H1 (cell line): ENCODE measurements at regions not wholly inside any gene's neighbourhood (a gene's known extent, or its start where the extent isn't known, plus 50 kb on each side); places are given as distances from the start of the nearest gene placed in this dataset.

Source experiments
- CTCF ChIA-PET: fragments of 300-600 bp; sonication (Branson Sonifier 250); formaldehyde crosslinking; loops from one replicate; lab custom pipeline; 2021; ENCODE audit not compliant: partially characterized antibody; lab: Charles Lee
- POLR2A ChIA-PET: fragments of 300-600 bp; sonication (Branson Sonifier 250); formaldehyde crosslinking; loops from one replicate; lab custom pipeline; 2021; ENCODE audit warnings: inconsistent platforms; ENCODE audit not compliant: partially characterized antibody; lab: Charles Lee
- DNase-seq, 2 experiments: peaks; one replicate each; pipeline versions ENCODE4 v3.0.0 to v3.0.0-alpha.2; 2010 to 2022; ENCODE audit warnings: low spot score in 2 of 2, low read depth in 1 of 2, mixed read lengths in 1 of 2
- FAIRE-seq: peaks from 2 replicates; lab custom pipeline; 2011; peaks lifted over from hg19 to GRCh38; lab: Jason Lieb, UNC
- H2AFZ ChIP-seq: 2 replicates; pipeline ENCODE4 v1.8.1; 2012; ENCODE audit warnings: low read length, inconsistent platforms
- H2AK5ac ChIP-seq: 2 replicates; pipeline ENCODE4 v1.6.1; 2013; ENCODE audit warnings: low read depth, low read length
- H2BK120ac ChIP-seq: replicated peaks from 2 replicates; pipeline ENCODE3; 2013; ENCODE audit warnings: low read depth, low read length, inconsistent platforms
- H2BK12ac ChIP-seq: 2 replicates; pipeline ENCODE4 v1.6.1; 2013; ENCODE audit warnings: low read depth, low read length
- H2BK15ac ChIP-seq: 2 replicates; pipeline ENCODE4 v1.6.1; 2013; ENCODE audit warnings: low read length
- H2BK20ac ChIP-seq: 2 replicates; pipeline ENCODE4 v1.6.1; 2013; ENCODE audit warnings: low read length
- H2BK5ac ChIP-seq: 2 replicates; pipeline ENCODE4 v1.6.1; 2013; ENCODE audit warnings: low read depth, low read length
- H3K14ac ChIP-seq: 2 replicates; pipeline ENCODE4 v1.6.1; 2013; ENCODE audit warnings: inconsistent platforms; ENCODE audit not compliant: insufficient read length
- H3K18ac ChIP-seq: 2 replicates; pipeline ENCODE4 v1.6.1; 2013; ENCODE audit warnings: low read length; ENCODE audit errors: extremely low read depth
- H3K23ac ChIP-seq: 2 replicates; pipeline ENCODE4 v1.6.1; 2013; ENCODE audit warnings: inconsistent platforms; ENCODE audit not compliant: insufficient read length
- H3K23me2 ChIP-seq: 2 replicates; pipeline ENCODE4 v1.6.1; 2013; ENCODE audit warnings: low read depth, low read length
- H3K27ac ChIP-seq: 2 replicates; pipeline ENCODE4 v1.6.1; 2011; ENCODE audit warnings: low read depth, low read length, inconsistent platforms
- H3K27me3 ChIP-seq, 4 experiments: replicated peaks in 1 of 4; 1 replicate in 1 of 4; 2 replicates in 3 of 4; pipeline versions ENCODE4 v1.6.1 to v1.8.1; 2011 to 2013; ENCODE audit warnings: low read length in 3 of 4, mild to moderate bottlenecking in 3 of 4, inconsistent platforms in 2 of 4, mixed read lengths in 2 of 4, moderate library complexity in 1 of 4; ENCODE audit not compliant: control insufficient read depth in 3 of 4, insufficient read depth in 3 of 4; ENCODE audit errors: extremely low read depth in 1 of 4
- H3K36me3 ChIP-seq, 4 experiments: 2 replicates each; pipeline versions ENCODE4 v1.6.1 to v1.8.1; 2011 to 2013; ENCODE audit warnings: mild to moderate bottlenecking in 4 of 4, low read length in 3 of 4, moderate library complexity in 2 of 4, control low read depth in 1 of 4, inconsistent platforms in 1 of 4; ENCODE audit not compliant: insufficient read depth in 4 of 4, control insufficient read depth in 2 of 4
- H3K4ac ChIP-seq: replicated peaks from 2 replicates; pipeline ENCODE3; 2013; ENCODE audit warnings: low read length, low read depth, mixed read lengths, inconsistent platforms; ENCODE audit not compliant: insufficient read length
- H3K4me1 ChIP-seq, 4 experiments: replicated peaks in 1 of 4; 1 replicate in 1 of 4; 2 replicates in 3 of 4; pipeline versions ENCODE4 v1.6.1 to v1.8.1; 2011 to 2013; ENCODE audit warnings: low read length in 3 of 4, inconsistent platforms in 2 of 4, mixed read lengths in 1 of 4; ENCODE audit not compliant: insufficient read depth in 4 of 4, control insufficient read depth in 3 of 4
- H3K4me2 ChIP-seq, 2 experiments: 2 replicates each; pipeline versions ENCODE4 v1.6.1 to v1.8.1; 2011 to 2013; ENCODE audit warnings: low read depth in 2 of 2, low read length in 2 of 2, control low read depth in 1 of 2, inconsistent platforms in 1 of 2, mild to moderate bottlenecking in 1 of 2; ENCODE audit not compliant: insufficient read depth in 1 of 2
- H3K4me3 ChIP-seq, 4 experiments: fragments of 200-600, 300-600 bp in 1 of 4; sonication (generic), shearing (Covaris generic), sonication (Bioruptor Twin) in 1 of 4; 2 replicates each; pipeline versions ENCODE4 v1.5.1 to v1.8.1; 2011 to 2016; ENCODE audit warnings: low read length in 4 of 4, low read depth in 3 of 4, control low read depth in 2 of 4, inconsistent platforms in 2 of 4, mild to moderate bottlenecking in 2 of 4, mixed read lengths in 1 of 4, moderate library complexity in 1 of 4; ENCODE audit not compliant: insufficient read depth in 2 of 4; ENCODE audit errors: extremely low read depth in 1 of 4
- H3K56ac ChIP-seq: replicated peaks from 2 replicates; pipeline ENCODE3; 2013; ENCODE audit warnings: low read depth, mild to moderate bottlenecking, mixed read lengths, low read length, inconsistent platforms; ENCODE audit not compliant: insufficient read length
- H3K79me1 ChIP-seq: 2 replicates; pipeline ENCODE4 v1.6.1; 2013; ENCODE audit warnings: low read depth, low read length, control low read depth
- H3K79me2 ChIP-seq, 2 experiments: 2 replicates each; pipeline versions ENCODE4 v1.6.1 to v1.8.1; 2012 to 2013; ENCODE audit warnings: low read length in 2 of 2, mild to moderate bottlenecking in 2 of 2, inconsistent platforms in 1 of 2; ENCODE audit not compliant: insufficient read depth in 2 of 2, control insufficient read depth in 1 of 2
- H3K9ac ChIP-seq, 4 experiments: replicated peaks in 1 of 4; 1 replicate in 1 of 4; 2 replicates in 3 of 4; pipeline versions ENCODE4 v1.6.1 to v1.8.1; 2011 to 2013; ENCODE audit warnings: low read depth in 3 of 4, low read length in 3 of 4, control low read depth in 2 of 4, mild to moderate bottlenecking in 2 of 4, moderate library complexity in 2 of 4, inconsistent platforms in 1 of 4; ENCODE audit errors: extremely low read depth in 1 of 4
- H3K9me3 ChIP-seq, 2 experiments: 2 replicates each; pipeline versions ENCODE4 v1.6.1 to v1.8.1; 2012 to 2013; ENCODE audit warnings: mild to moderate bottlenecking in 2 of 2, moderate library complexity in 2 of 2, control low read depth in 1 of 2, inconsistent platforms in 1 of 2, low read depth in 1 of 2, low read length in 1 of 2, mixed read lengths in 1 of 2; ENCODE audit not compliant: insufficient read depth in 2 of 2
- H4K20me1 ChIP-seq, 2 experiments: replicated peaks in 1 of 2; 2 replicates each; pipeline versions ENCODE3 to v1.8.1; 2011 to 2013; ENCODE audit warnings: inconsistent platforms in 2 of 2, low read length in 2 of 2, mild to moderate bottlenecking in 1 of 2; ENCODE audit not compliant: insufficient read depth in 2 of 2, control insufficient read depth in 1 of 2
- H4K5ac ChIP-seq: 2 replicates; pipeline ENCODE4 v1.6.1; 2013; ENCODE audit warnings: low read length, low read depth, mixed read lengths, inconsistent platforms; ENCODE audit not compliant: insufficient read length
- H4K8ac ChIP-seq: 2 replicates; pipeline ENCODE4 v1.8.0; 2013; ENCODE audit warnings: mild to moderate bottlenecking, moderate library complexity, low read length, inconsistent platforms; ENCODE audit not compliant: insufficient read depth; ENCODE audit errors: extremely low read depth
- H4K91ac ChIP-seq: replicated peaks from 2 replicates; pipeline ENCODE3; 2013; ENCODE audit warnings: low read length, mixed read lengths, inconsistent platforms; ENCODE audit not compliant: insufficient read length
- BACH1 ChIP-seq: IDR thresholded peaks from 2 replicates; pipeline ENCODE4 v1.6.1; 2012; ENCODE audit warnings: low read length, improper control_type of control experiment
- BCL11A ChIP-seq, 2 experiments: IDR thresholded peaks; one replicate each; pipeline ENCODE4 v1.6.1; 2011; ENCODE audit warnings: low read depth in 2 of 2, low read length in 2 of 2, mild to moderate bottlenecking in 2 of 2
- CHD2 ChIP-seq: IDR thresholded peaks from 2 replicates; pipeline ENCODE4 v1.6.1; 2012; ENCODE audit warnings: low read length, improper control_type of control experiment
- CREB1 ChIP-seq: IDR thresholded peaks from 2 replicates; pipeline ENCODE4 v1.6.1; 2012; ENCODE audit warnings: inconsistent platforms
- HDAC2 ChIP-seq, 2 experiments: fragments of 300-600 bp in 1 of 2; sonication (generic) in 1 of 2; IDR thresholded peaks; 2 replicates each; pipeline ENCODE4 v1.6.1; 2011 to 2012; ENCODE audit warnings: low read depth in 2 of 2, low read length in 2 of 2, mild to moderate bottlenecking in 2 of 2, moderate library complexity in 2 of 2, borderline replicate concordance in 1 of 2, inconsistent platforms in 1 of 2
- JUN ChIP-seq: IDR thresholded peaks from 2 replicates; pipeline ENCODE4 v1.6.1; 2011; ENCODE audit warnings: low read depth, mild to moderate bottlenecking, improper control_type of control experiment, low read length
- POU5F1 ChIP-seq: IDR thresholded peaks from 2 replicates; pipeline ENCODE4 v1.6.1; 2011; ENCODE audit warnings: low read depth, mild to moderate bottlenecking, low read length, moderate library complexity
- WGBS, 2 experiments: shearing (Covaris generic) in 1 of 2; methylation state at CpG; one replicate each; pipeline versions ENCODE4 v1.1.6 to v1.1.7; 2013 to 2015; ENCODE audit warnings: low lambda C conversion rate in 2 of 2, mixed read lengths in 2 of 2, inconsistent platforms in 1 of 2, low coverage in 1 of 2, missing lambda C conversion rate in 1 of 2; ENCODE audit not compliant: insufficient replicate concordance in 2 of 2, insufficient coverage in 1 of 2, insufficient read length in 1 of 2; ENCODE audit errors: extremely low coverage in 1 of 2, missing lambda C conversion rate in 1 of 2; 5-methylcytosine and 5-hydroxymethylcytosine counted together
- TF ChIP-seq, protein P1 (sequence below): IDR thresholded peaks from 2 replicates; pipeline ENCODE4 v1.6.1; 2012; ENCODE audit warnings: inconsistent platforms

GRCh38 chr12:4174417-4174816, 99.1 kb upstream of the CCND2 start:
- no peaks in the 10 kb centered on the region for H3K23me2 ChIP-seq
- H3K79me2 ChIP-seq: no peaks in the 10 kb centered on the region
- H2AFZ ChIP-seq: no peak overlapping the region
- no peak overlapping the region for H3K23ac ChIP-seq
- H2AK5ac ChIP-seq: no peak overlapping the region
- no peaks in the 10 kb centered on the region for H4K20me1 ChIP-seq
- no peak overlapping the region for H3K4ac ChIP-seq
- no peak overlapping the region for H3K56ac ChIP-seq
- no peak overlapping the region for H3K4me2 ChIP-seq
- no peak overlapping the region for H2BK20ac ChIP-seq
- H4K8ac ChIP-seq: no peak overlapping the region
- H3K27ac ChIP-seq: no peak overlapping the region
- H3K79me1 ChIP-seq: no peaks in the 10 kb centered on the region
- WGBS, 2 experiments: 75% methylated on average over 3 of the region's 3 CpGs; no CpG with 5 or more reads in 1 of the 2 experiments
- no peak overlapping the region for H3K14ac ChIP-seq
- DNase-seq (peak in 1 of 2 experiments; percentile 44), FAIRE-seq (no peak)
- no peak overlapping the region for H3K9ac ChIP-seq
- H3K27me3 ChIP-seq: no peaks in the 10 kb centered on the region; a peak in 2 of 7 replicates
- no peak overlapping the region for H2BK5ac ChIP-seq
- H4K5ac ChIP-seq: no peak overlapping the region
- H2BK15ac ChIP-seq: no peak overlapping the region
- no peaks in the 10 kb centered on the region for H3K9me3 ChIP-seq
- H4K91ac ChIP-seq: no peak overlapping the region
- no peak overlapping the region for H3K4me3 ChIP-seq
- no peak overlapping the region for H3K18ac ChIP-seq
- ChIA-PET CTCF (interaction anchor here (0.6 to 1.2 kb wide), 3 partner anchors 12 to 75 kb away, joined by 3 read pairs; no protein-coding TSS in a partner anchor), POLR2A (interaction anchor here (1.1 to 1.6 kb wide), 4 partner anchors 10 to 101 kb away, joined by 3 to 8 read pairs (median 3); no protein-coding TSS in a partner anchor)
- no peak overlapping the region for H2BK120ac ChIP-seq
- H3K36me3 ChIP-seq: no peaks in the 10 kb centered on the region
- H2BK12ac ChIP-seq: no peak overlapping the region
- no peaks in the 10 kb centered on the region for H3K4me1 ChIP-seq
- TF ChIP-seq CHD2: no peak
- no peak for TF ChIP-seq HDAC2 (IDR thresholded peaks at IDR 0.05; ENCODE audit: borderline replicate concordance in 1 of 2, low read depth in 2 of 2, low read length in 2 of 2)
- TF ChIP-seq, protein P1, sequence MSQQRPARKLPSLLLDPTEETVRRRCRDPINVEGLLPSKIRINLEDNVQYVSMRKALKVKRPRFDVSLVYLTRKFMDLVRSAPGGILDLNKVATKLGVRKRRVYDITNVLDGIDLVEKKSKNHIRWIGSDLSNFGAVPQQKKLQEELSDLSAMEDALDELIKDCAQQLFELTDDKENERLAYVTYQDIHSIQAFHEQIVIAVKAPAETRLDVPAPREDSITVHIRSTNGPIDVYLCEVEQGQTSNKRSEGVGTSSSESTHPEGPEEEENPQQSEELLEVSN: peak; percentile 52; the same call in 1 of the 2 replicates
- TF ChIP-seq CREB1: no peak
- TF ChIP-seq BCL11A (IDR thresholded peaks at IDR 0.05; ENCODE audit: low read depth in 2 of 2, low read length in 2 of 2): no peak
- no peak for TF ChIP-seq BACH1
- TF ChIP-seq POU5F1: no peak
- TF ChIP-seq JUN: no peak
